Upper lobe of left lung (tissue), 6 donors: ENCODE measurements at regions not wholly inside any gene's neighbourhood (a gene's known extent, or its start where the extent isn't known, plus 50 kb on each side); places are given as distances from the start of the nearest gene placed in this dataset.
"Not testable (repeated sequence)": the region's sequence is repeated elsewhere in the genome, so short reads cannot be mapped to it uniquely, and the experiment has no call there.

ENCODE experiments used
- ATAC-seq, 2 donors: fragments of 200-7000 bp; cut with Tn5 transposase; one replicate each; pipeline ENCODE4 v1.9.1; 2022; ENCODE audit warnings: mild to moderate bottlenecking in 2 of 2, moderate library complexity in 2 of 2; ENCODE audit not compliant: low FRiP score in 2 of 2
- DNase-seq, 2 donors: peaks; one replicate each; pipeline ENCODE4 v3.0.0-alpha.2; 2019 to 2020
- H3K27ac ChIP-seq, 4 donors: fragments of 200-600 bp; sonication (generic); one replicate each; pipeline ENCODE4 v1.5.1; 2016 to 2019
- H3K27me3 ChIP-seq, 4 donors: fragments of 200-600 bp; sonication (generic); one replicate each; pipeline ENCODE4 v1.5.1; 2017 to 2019
- H3K36me3 ChIP-seq, 4 donors: fragments of 200-600 bp; sonication (generic); one replicate each; pipeline ENCODE4 v1.5.1; 2016 to 2019
- H3K4me1 ChIP-seq, 4 donors: fragments of 200-600 bp; sonication (generic); one replicate each; pipeline ENCODE4 v1.5.1; 2018 to 2019
- H3K4me3 ChIP-seq, 4 donors: fragments of 200-600 bp; sonication (generic); one replicate each; pipeline ENCODE4 v1.5.1; 2017 to 2019; ENCODE audit warnings: mild to moderate bottlenecking in 2 of 4, moderate library complexity in 1 of 4
- H3K9me3 ChIP-seq, 4 donors: fragments of 200-600 bp; sonication (generic); one replicate each; pipeline ENCODE4 v1.5.1; 2018 to 2019
- CTCF ChIP-seq, 6 experiments: fragments of 450-650 bp in 4 of 6; fragments of 200-600 bp in 2 of 6; sonication (generic) in 2 of 6; IDR thresholded peaks; one replicate each; pipeline ENCODE4 v1.5.1; 2016 to 2019; ENCODE audit warnings: antibody characterized with exemption in 6 of 6
- EP300 ChIP-seq, 4 donors: sonication (generic); formaldehyde crosslinking; IDR thresholded peaks; one replicate each; pipeline ENCODE4 v1.5.1; 2017; ENCODE audit warnings: antibody characterized with exemption in 4 of 4, control low read depth in 2 of 4
- POLR2A ChIP-seq, 4 donors: fragments of 450-650 bp; IDR thresholded peaks; one replicate each; pipeline ENCODE4 v1.5.1; 2016 to 2017; ENCODE audit warnings: antibody characterized with exemption in 4 of 4, mild to moderate bottlenecking in 2 of 4
- POLR2AphosphoS5 ChIP-seq, 2 donors: sonication (generic); formaldehyde crosslinking; IDR thresholded peaks; one replicate each; pipeline ENCODE4 v1.5.1; 2017; ENCODE audit warnings: antibody characterized with exemption in 2 of 2
- WGBS, 2 donors: methylation state at CpG; one replicate each; pipeline ENCODE4 v1.1.5; 2017 to 2018; 5-methylcytosine and 5-hydroxymethylcytosine counted together
- donor health status: DM: no; HTN: no; CAD: no; lungs with moderate emphysema.
- donor health status: DM: no; HTN: yes; CAD: no; lungs with severe emphysema.

- H3K36me3 ChIP-seq: no peaks in the 10 kb centered on the region
- H3K4me3 ChIP-seq: no peak overlapping the region
- H3K27me3 ChIP-seq: no peaks in the 10 kb centered on the region
- DNase-seq: no peak
- TF ChIP-seq CTCF (IDR thresholded peaks at IDR 0.05) (no peak), EP300 (IDR thresholded peaks at IDR 0.05) (no peak), POLR2A (IDR thresholded peaks at IDR 0.05) (no peak), POLR2AphosphoS5 (IDR thresholded peaks at IDR 0.05) (no peak)
- no peak for ATAC-seq
- 57% methylated on average over 1 of the region's 1 CpG for WGBS, 2 donors
- H3K27ac ChIP-seq: no peak overlapping the region
- no peaks in the 10 kb centered on the region for H3K9me3 ChIP-seq
- H3K4me1 ChIP-seq: no peaks in the 10 kb centered on the region
Measured at GRCh38 chr6:94902974-94903628, 674.2 kb upstream of the MANEA start.

- 67 to 76% methylated on average over 2 of the region's 2 CpGs for WGBS, 2 donors
- TF ChIP-seq CTCF (IDR thresholded peaks at IDR 0.05) (no peak), EP300 (IDR thresholded peaks at IDR 0.05) (no peak), POLR2AphosphoS5 (IDR thresholded peaks at IDR 0.05) (no peak)
Measured at GRCh38 chr6:94899191-94899590, 678.1 kb upstream of the MANEA start.

GRCh38 chr6:94894300-94894699 is 683.0 kb upstream of the MANEA start:
- Histone ChIP-seq H3K36me3 (no peaks in the 10 kb centered on the region), H3K9me3 (no peaks in the 10 kb centered on the region), H3K27me3 (no peaks in the 10 kb centered on the region), H3K27ac (no peak overlapping the region), H3K4me3 (no peak overlapping the region), H3K4me1 (no peaks in the 10 kb centered on the region)
- DNase-seq (no peak), ATAC-seq (no peak)
- 62% methylated on average over 3 of the region's 3 CpGs for WGBS, 2 donors
- TF ChIP-seq POLR2A (IDR thresholded peaks at IDR 0.05) (no peak), EP300 (IDR thresholded peaks at IDR 0.05) (no peak), POLR2AphosphoS5 (IDR thresholded peaks at IDR 0.05) (no peak), CTCF (IDR thresholded peaks at IDR 0.05) (no peak)

More at GRCh38 chr6:94899191-94899590, 678.1 kb upstream of the MANEA start:
- Histone ChIP-seq H3K4me3 (no peak overlapping the region), H3K9me3 (no peaks in the 10 kb centered on the region), H3K27me3 (no peaks in the 10 kb centered on the region), H3K4me1 (no peaks in the 10 kb centered on the region), H3K27ac (no peak overlapping the region), H3K36me3 (no peaks in the 10 kb centered on the region)
- ATAC-seq (no peak), DNase-seq (no peak)

GRCh38 chr6:94893327-94893726 is 684.0 kb upstream of the MANEA start:
- H3K9me3 ChIP-seq: no peaks in the 10 kb centered on the region
- H3K27ac ChIP-seq: no peak overlapping the region
- ATAC-seq (no peak), DNase-seq (no peak)
- 68 to 69% methylated on average over 2 of the region's 2 CpGs for WGBS, 2 donors
- no peak for TF ChIP-seq POLR2AphosphoS5 (IDR thresholded peaks at IDR 0.05)
- TF ChIP-seq POLR2A (IDR thresholded peaks at IDR 0.05): no peak
- TF ChIP-seq EP300 (IDR thresholded peaks at IDR 0.05): no peak
- no peak for TF ChIP-seq CTCF (IDR thresholded peaks at IDR 0.05)
- no peaks in the 10 kb centered on the region for H3K4me1 ChIP-seq
- no peak overlapping the region for H3K4me3 ChIP-seq
- H3K27me3 ChIP-seq: no peaks in the 10 kb centered on the region
- no peaks in the 10 kb centered on the region for H3K36me3 ChIP-seq

- WGBS, 2 donors: 80% methylated on average over 5 of the region's 5 CpGs; no CpG with 5 or more reads in 1 of the 2 donors
- not testable (repeated sequence) for H3K27me3 ChIP-seq, H3K27ac ChIP-seq, H3K4me3 ChIP-seq, H3K36me3 ChIP-seq, H3K4me1 ChIP-seq, DNase-seq, H3K9me3 ChIP-seq, ATAC-seq
Measured at GRCh38 chr6:94873819-94874218, 703.5 kb upstream of the MANEA start.
